ENCODE measurements at regions not wholly inside any gene's neighbourhood (a gene's known extent, or its start where the extent isn't known, plus 50 kb on each side); places are given as distances from the start of the nearest gene placed in this dataset.
"Not testable (repeated sequence)": the region's sequence is repeated elsewhere in the genome, so short reads cannot be mapped to it uniquely, and the experiment has no call there.

- no peak for DNase-seq (ENCODE audit: low read depth in 2 of 2)
Measured at GRCh38 chr3:153830552-153830951, 290.6 kb upstream of the ARHGEF26 start.

GRCh38 chr3:153835540-153835939 lies 285.6 kb upstream of the ARHGEF26 start:
- no peak for DNase-seq (ENCODE audit: low read depth in 2 of 2)

- no peak for DNase-seq (ENCODE audit: low read depth in 2 of 2)
Measured at GRCh38 chr3:153840487-153840886, 280.7 kb upstream of the ARHGEF26 start.

- no peak for DNase-seq (ENCODE audit: low read depth in 2 of 2)
Measured at GRCh38 chr3:153843994-153844393, 277.2 kb upstream of the ARHGEF26 start.

- no peak for DNase-seq (ENCODE audit: low read depth in 2 of 2)
Measured at GRCh38 chr3:153845311-153845710, 275.9 kb upstream of the ARHGEF26 start.

GRCh38 chr3:153848702-153849101 lies 272.5 kb upstream of the ARHGEF26 start:
- DNase-seq (ENCODE audit: low read depth in 2 of 2), result no peak

GRCh38 chr3:153852355-153852754 lies 268.8 kb upstream of the ARHGEF26 start:
- DNase-seq (ENCODE audit: low read depth in 2 of 2), result no peak

- no peak for DNase-seq (ENCODE audit: low read depth in 2 of 2)
Measured at GRCh38 chr3:153853163-153853562, 268.0 kb upstream of the ARHGEF26 start.

- no peak for DNase-seq (ENCODE audit: low read depth in 2 of 2)
Measured at GRCh38 chr3:153855772-153856171, 265.4 kb upstream of the ARHGEF26 start.

- DNase-seq (ENCODE audit: low read depth in 2 of 2), result no peak
Measured at GRCh38 chr3:153856932-153857331, 264.3 kb upstream of the ARHGEF26 start.

GRCh38 chr3:153864793-153865192 lies 256.4 kb upstream of the ARHGEF26 start:
- DNase-seq (ENCODE audit: low read depth in 2 of 2), result no peak

GRCh38 chr3:153866901-153867300 lies 254.3 kb upstream of the ARHGEF26 start:
- no peak for DNase-seq (ENCODE audit: low read depth in 2 of 2)

- not testable (repeated sequence) for DNase-seq (ENCODE audit: low read depth in 2 of 2)
Measured at GRCh38 chr3:153874348-153874747, 246.8 kb upstream of the ARHGEF26 start.

- DNase-seq (ENCODE audit: low read depth in 2 of 2), result no peak
Measured at GRCh38 chr3:153880493-153880892, 240.7 kb upstream of the ARHGEF26 start.

- no peak for DNase-seq (ENCODE audit: low read depth in 2 of 2)
Measured at GRCh38 chr3:153881201-153881600, 240.0 kb upstream of the ARHGEF26 start.

- no peak for DNase-seq (ENCODE audit: low read depth in 2 of 2)
Measured at GRCh38 chr3:153885359-153885758, 235.8 kb upstream of the ARHGEF26 start.

GRCh38 chr3:153889905-153890334 lies 231.3 kb upstream of the ARHGEF26 start:
- DNase-seq (ENCODE audit: low read depth in 2 of 2), result no peak

GRCh38 chr3:153892126-153892525 lies 229.1 kb upstream of the ARHGEF26 start:
- no peak for DNase-seq (ENCODE audit: low read depth in 2 of 2)

- DNase-seq (ENCODE audit: low read depth in 2 of 2), result no peak
Measured at GRCh38 chr3:153894857-153895256, 226.3 kb upstream of the ARHGEF26 start.

- no peak for DNase-seq (ENCODE audit: low read depth in 2 of 2)
Measured at GRCh38 chr3:153896197-153896596, 225.0 kb upstream of the ARHGEF26 start.

GRCh38 chr3:153897025-153897723 lies 224.0 kb upstream of the ARHGEF26 start:
- DNase-seq (ENCODE audit: low read depth in 2 of 2), result no peak

GRCh38 chr3:153897842-153898241 lies 223.3 kb upstream of the ARHGEF26 start:
- DNase-seq (ENCODE audit: low read depth in 2 of 2), result no peak

- no peak for DNase-seq (ENCODE audit: low read depth in 2 of 2)
Measured at GRCh38 chr3:153901152-153901551, 220.0 kb upstream of the ARHGEF26 start.

- no peak for DNase-seq (ENCODE audit: low read depth in 2 of 2)
Measured at GRCh38 chr3:153901991-153902390, 219.2 kb upstream of the ARHGEF26 start.
